ENCODE measurements at regions not wholly inside any gene's neighbourhood (a gene's known extent, or its start where the extent isn't known, plus 50 kb on each side); places are given as distances from the start of the nearest gene placed in this dataset.

DNA sequence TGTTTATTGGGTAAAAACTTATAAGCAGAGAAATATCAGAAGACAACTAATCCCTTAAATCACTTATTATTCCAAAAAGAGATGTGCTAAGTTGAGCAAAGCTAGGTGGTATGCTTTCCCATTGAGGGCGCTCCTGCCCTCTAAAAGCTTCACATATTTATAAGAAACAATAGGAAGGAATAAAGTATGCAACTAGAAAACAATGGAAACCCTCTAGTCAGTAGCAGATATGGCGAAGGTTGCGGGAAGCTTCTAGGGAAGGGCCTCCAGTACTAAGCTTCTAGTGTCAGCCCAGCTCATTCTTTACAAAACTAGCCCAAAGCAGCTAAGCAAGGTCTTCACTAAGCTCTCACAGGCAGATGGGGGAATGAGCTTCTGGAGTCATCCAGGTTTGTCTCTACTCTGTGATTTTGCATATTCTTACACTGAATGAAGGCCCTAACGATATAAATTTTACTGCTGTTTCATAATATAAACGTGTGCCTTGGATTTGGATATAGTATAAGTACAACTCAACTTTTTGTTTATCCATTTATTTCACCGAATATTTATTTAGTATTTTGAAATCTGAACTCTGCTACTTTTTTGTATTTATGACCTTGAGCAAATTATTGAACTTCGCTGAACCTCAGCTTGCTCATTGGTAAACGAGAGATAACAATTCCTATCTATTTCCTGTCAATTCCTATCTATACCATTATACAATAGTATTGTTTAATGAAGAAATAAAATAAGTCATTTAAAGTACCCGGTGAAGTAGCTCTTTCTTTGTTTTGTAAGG lies 571.4 kb downstream of the ELAVL2 start:
- TF ChIP-seq, protein P1, sequence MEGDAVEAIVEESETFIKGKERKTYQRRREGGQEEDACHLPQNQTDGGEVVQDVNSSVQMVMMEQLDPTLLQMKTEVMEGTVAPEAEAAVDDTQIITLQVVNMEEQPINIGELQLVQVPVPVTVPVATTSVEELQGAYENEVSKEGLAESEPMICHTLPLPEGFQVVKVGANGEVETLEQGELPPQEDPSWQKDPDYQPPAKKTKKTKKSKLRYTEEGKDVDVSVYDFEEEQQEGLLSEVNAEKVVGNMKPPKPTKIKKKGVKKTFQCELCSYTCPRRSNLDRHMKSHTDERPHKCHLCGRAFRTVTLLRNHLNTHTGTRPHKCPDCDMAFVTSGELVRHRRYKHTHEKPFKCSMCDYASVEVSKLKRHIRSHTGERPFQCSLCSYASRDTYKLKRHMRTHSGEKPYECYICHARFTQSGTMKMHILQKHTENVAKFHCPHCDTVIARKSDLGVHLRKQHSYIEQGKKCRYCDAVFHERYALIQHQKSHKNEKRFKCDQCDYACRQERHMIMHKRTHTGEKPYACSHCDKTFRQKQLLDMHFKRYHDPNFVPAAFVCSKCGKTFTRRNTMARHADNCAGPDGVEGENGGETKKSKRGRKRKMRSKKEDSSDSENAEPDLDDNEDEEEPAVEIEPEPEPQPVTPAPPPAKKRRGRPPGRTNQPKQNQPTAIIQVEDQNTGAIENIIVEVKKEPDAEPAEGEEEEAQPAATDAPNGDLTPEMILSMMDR (IDR thresholded peaks at IDR 0.05), result no peak
- no peak for TF ChIP-seq POLR2A (IDR thresholded peaks at IDR 0.05)
- intact Hi-C loops (cut with DNase I; ENCODE audit: low total_unique reads), result no loop called here
- no peak for DNase-seq (ENCODE audit: low spot score in 2 of 2)
- H3K4me3 ChIP-seq (ENCODE audit: low read depth, poor library complexity, severe bottlenecking), result no peak overlapping the region
- 81 to 84% methylated on average over 9 of the region's 9 CpGs for WGBS, 2 donors

DNA sequence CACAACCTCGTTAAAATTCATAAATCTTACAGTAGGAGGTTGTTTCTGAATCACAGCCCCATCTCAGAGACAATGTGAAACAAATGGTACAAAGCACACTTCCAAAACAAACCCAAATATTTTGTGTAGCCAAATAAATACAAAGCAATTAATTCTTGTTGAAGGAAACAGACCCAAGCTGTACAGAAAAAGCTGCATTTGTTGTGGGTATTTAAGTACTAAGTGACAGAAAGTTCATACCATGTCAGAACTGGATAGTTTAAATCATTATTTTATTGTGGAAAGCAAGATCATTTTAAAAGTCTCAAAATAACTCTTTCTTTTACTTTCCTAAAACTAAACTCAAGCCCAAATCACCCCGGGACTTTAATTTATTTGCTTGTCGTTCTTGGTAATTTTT lies 570.7 kb downstream of the ELAVL2 start:
- DNase-seq (ENCODE audit: low spot score in 2 of 2), result no peak
- 37 to 41% methylated on average over 3 of the region's 3 CpGs for WGBS, 2 donors
- TF ChIP-seq, protein P1 (IDR thresholded peaks at IDR 0.05), result no peak
- no peak for TF ChIP-seq POLR2A (IDR thresholded peaks at IDR 0.05)
- no peak overlapping the region for H3K4me3 ChIP-seq (ENCODE audit: low read depth, poor library complexity, severe bottlenecking)
- intact Hi-C loops (cut with DNase I; ENCODE audit: low total_unique reads), result no loop called here

DNA sequence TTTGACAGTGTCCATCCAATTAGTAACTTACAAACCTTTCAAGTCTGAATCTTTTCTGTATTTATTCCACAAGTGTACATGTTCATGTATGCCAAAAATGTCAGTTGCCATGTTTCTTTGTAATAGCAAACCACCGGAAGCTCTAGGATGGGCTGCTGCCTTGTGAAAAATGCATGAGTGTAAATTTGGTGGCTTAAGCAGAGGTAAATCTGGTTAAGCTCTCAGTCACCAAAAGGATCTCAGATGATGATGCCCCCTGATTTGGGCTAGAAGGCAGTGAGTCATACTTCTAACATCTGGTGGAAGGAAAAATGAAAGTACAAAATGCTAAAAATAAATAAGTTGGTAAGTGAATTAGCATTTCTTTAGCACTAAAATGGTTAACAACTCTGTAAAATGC lies 567.5 kb downstream of the ELAVL2 start:
- no peak for DNase-seq (ENCODE audit: low spot score in 2 of 2)
- WGBS, 2 donors, result 81 to 83% methylated on average over 1 of the region's 1 CpG
- intact Hi-C loops (cut with DNase I; ENCODE audit: low total_unique reads), result no loop called here
- TF ChIP-seq, protein P1 (IDR thresholded peaks at IDR 0.05), result no peak
- TF ChIP-seq POLR2A (IDR thresholded peaks at IDR 0.05), result no peak
- H3K4me3 ChIP-seq (ENCODE audit: low read depth, poor library complexity, severe bottlenecking), result no peak overlapping the region

DNA sequence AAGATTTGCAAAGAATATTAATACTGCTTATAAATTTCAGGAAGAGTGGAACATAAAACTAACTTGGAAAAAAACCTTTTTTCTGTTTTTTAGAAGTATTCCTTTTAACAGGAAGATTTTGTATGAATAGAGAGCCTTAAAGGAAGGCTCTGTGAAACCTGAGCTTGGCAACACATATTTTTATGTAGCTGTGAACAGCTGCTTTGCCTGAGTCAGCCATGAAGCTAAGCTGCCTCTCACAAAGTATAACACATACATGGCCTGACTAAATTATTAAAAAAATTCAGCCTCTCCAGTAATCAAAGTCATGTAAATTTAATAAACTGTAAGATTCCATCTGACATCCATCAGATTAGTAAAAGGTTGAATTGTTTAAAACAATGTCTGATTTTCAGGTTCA lies 547.5 kb downstream of the ELAVL2 start:
- DNase-seq (ENCODE audit: low spot score in 2 of 2), result no peak
- TF ChIP-seq, protein P1 (IDR thresholded peaks at IDR 0.05), result no peak
- TF ChIP-seq POLR2A (IDR thresholded peaks at IDR 0.05), result no peak
- H3K4me3 ChIP-seq (ENCODE audit: low read depth, poor library complexity, severe bottlenecking), result no peak overlapping the region
- intact Hi-C loops (cut with DNase I; ENCODE audit: low total_unique reads), result loop anchor here (10.0 kb wide), 1 partner anchor 1966 kb away; no protein-coding TSS in a partner anchor

DNA sequence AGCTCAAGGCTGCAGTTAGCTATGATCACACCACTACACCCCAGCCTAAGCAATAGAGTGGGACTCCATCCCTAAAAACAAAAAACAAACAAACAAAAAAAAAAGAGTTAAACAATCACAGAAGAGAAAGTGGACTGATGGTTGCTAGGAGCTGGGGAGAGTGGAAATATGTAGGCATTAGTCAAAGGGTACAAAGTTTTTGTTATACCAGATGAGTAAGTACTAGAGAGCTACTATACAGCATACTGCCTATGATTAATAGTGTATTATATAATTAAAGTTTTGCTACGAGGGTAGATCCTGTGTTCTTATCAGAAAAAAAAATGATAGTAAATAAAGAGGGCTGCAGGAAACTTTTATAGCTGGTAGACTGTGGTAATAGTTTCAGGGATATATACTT lies 538.6 kb downstream of the ELAVL2 start:
- DNase-seq (ENCODE audit: low spot score in 2 of 2), result no peak
- intact Hi-C loops (cut with DNase I; ENCODE audit: low total_unique reads), result no loop called here
- no peak overlapping the region for H3K4me3 ChIP-seq (ENCODE audit: low read depth, poor library complexity, severe bottlenecking)
- 43 to 57% methylated on average over 1 of the region's 1 CpG for WGBS, 2 donors
- TF ChIP-seq POLR2A (IDR thresholded peaks at IDR 0.05), result no peak
- TF ChIP-seq, protein P1 (IDR thresholded peaks at IDR 0.05), result no peak

DNA sequence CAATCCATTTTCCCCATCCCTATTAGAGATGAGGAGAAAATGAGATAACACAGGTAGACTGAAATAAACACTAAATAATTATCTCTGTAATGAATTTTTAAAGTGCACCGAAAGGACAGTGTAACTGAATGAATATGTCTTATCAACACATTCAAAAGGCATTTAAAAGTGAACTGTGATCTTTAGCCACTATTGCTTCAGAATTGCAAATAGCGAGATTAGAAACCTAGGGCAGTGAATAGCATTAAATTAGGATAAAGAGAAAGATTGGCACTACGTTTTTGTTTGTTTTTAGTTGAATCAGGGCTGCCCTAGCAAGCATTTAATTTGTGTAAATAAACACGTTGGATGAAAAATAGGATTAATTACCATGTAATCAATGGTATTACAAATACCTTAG lies 537.5 kb downstream of the ELAVL2 start:
- no peak for DNase-seq (ENCODE audit: low spot score in 2 of 2)
- H3K4me3 ChIP-seq (ENCODE audit: low read depth, poor library complexity, severe bottlenecking), result no peak overlapping the region
- intact Hi-C loops (cut with DNase I; ENCODE audit: low total_unique reads), result no loop called here
- 50 to 52% methylated on average over 4 of the region's 4 CpGs for WGBS, 2 donors
- TF ChIP-seq, protein P1 (IDR thresholded peaks at IDR 0.05), result no peak
- no peak for TF ChIP-seq POLR2A (IDR thresholded peaks at IDR 0.05)

All from lower leg skin (tissue), 4 donors.